H1 (cell line): ENCODE measurements at regions not wholly inside any gene's neighbourhood (a gene's known extent, or its start where the extent isn't known, plus 50 kb on each side); places are given as distances from the start of the nearest gene placed in this dataset.

ENCODE experiments used
- CTCF ChIA-PET: fragments of 300-600 bp; sonication (Branson Sonifier 250); formaldehyde crosslinking; loops from one replicate; lab custom pipeline; 2021; ENCODE audit not compliant: partially characterized antibody; lab: Charles Lee
- POLR2A ChIA-PET: fragments of 300-600 bp; sonication (Branson Sonifier 250); formaldehyde crosslinking; loops from one replicate; lab custom pipeline; 2021; ENCODE audit warnings: inconsistent platforms; ENCODE audit not compliant: partially characterized antibody; lab: Charles Lee
- DNase-seq, 2 experiments: peaks; one replicate each; pipeline versions ENCODE4 v3.0.0 to v3.0.0-alpha.2; 2010 to 2022; ENCODE audit warnings: low spot score in 2 of 2, low read depth in 1 of 2, mixed read lengths in 1 of 2
- FAIRE-seq: peaks from 2 replicates; lab custom pipeline; 2011; peaks lifted over from hg19 to GRCh38; lab: Jason Lieb, UNC
- H2AFZ ChIP-seq: 2 replicates; pipeline ENCODE4 v1.8.1; 2012; ENCODE audit warnings: low read length, inconsistent platforms
- H2AK5ac ChIP-seq: 2 replicates; pipeline ENCODE4 v1.6.1; 2013; ENCODE audit warnings: low read depth, low read length
- H2BK120ac ChIP-seq: replicated peaks from 2 replicates; pipeline ENCODE3; 2013; ENCODE audit warnings: low read depth, low read length, inconsistent platforms
- H2BK12ac ChIP-seq: 2 replicates; pipeline ENCODE4 v1.6.1; 2013; ENCODE audit warnings: low read depth, low read length
- H2BK15ac ChIP-seq: 2 replicates; pipeline ENCODE4 v1.6.1; 2013; ENCODE audit warnings: low read length
- H2BK20ac ChIP-seq: 2 replicates; pipeline ENCODE4 v1.6.1; 2013; ENCODE audit warnings: low read length
- H2BK5ac ChIP-seq: 2 replicates; pipeline ENCODE4 v1.6.1; 2013; ENCODE audit warnings: low read depth, low read length
- H3K14ac ChIP-seq: 2 replicates; pipeline ENCODE4 v1.6.1; 2013; ENCODE audit warnings: inconsistent platforms; ENCODE audit not compliant: insufficient read length
- H3K18ac ChIP-seq: 2 replicates; pipeline ENCODE4 v1.6.1; 2013; ENCODE audit warnings: low read length; ENCODE audit errors: extremely low read depth
- H3K23ac ChIP-seq: 2 replicates; pipeline ENCODE4 v1.6.1; 2013; ENCODE audit warnings: inconsistent platforms; ENCODE audit not compliant: insufficient read length
- H3K23me2 ChIP-seq: 2 replicates; pipeline ENCODE4 v1.6.1; 2013; ENCODE audit warnings: low read depth, low read length
- H3K27ac ChIP-seq: 2 replicates; pipeline ENCODE4 v1.6.1; 2011; ENCODE audit warnings: low read depth, low read length, inconsistent platforms
- H3K27me3 ChIP-seq, 4 experiments: replicated peaks in 1 of 4; 1 replicate in 1 of 4; 2 replicates in 3 of 4; pipeline versions ENCODE4 v1.6.1 to v1.8.1; 2011 to 2013; ENCODE audit warnings: low read length in 3 of 4, mild to moderate bottlenecking in 3 of 4, inconsistent platforms in 2 of 4, mixed read lengths in 2 of 4, moderate library complexity in 1 of 4; ENCODE audit not compliant: control insufficient read depth in 3 of 4, insufficient read depth in 3 of 4; ENCODE audit errors: extremely low read depth in 1 of 4
- H3K36me3 ChIP-seq, 4 experiments: 2 replicates each; pipeline versions ENCODE4 v1.6.1 to v1.8.1; 2011 to 2013; ENCODE audit warnings: mild to moderate bottlenecking in 4 of 4, low read length in 3 of 4, moderate library complexity in 2 of 4, control low read depth in 1 of 4, inconsistent platforms in 1 of 4; ENCODE audit not compliant: insufficient read depth in 4 of 4, control insufficient read depth in 2 of 4
- H3K4ac ChIP-seq: replicated peaks from 2 replicates; pipeline ENCODE3; 2013; ENCODE audit warnings: low read length, low read depth, mixed read lengths, inconsistent platforms; ENCODE audit not compliant: insufficient read length
- H3K4me1 ChIP-seq, 4 experiments: replicated peaks in 1 of 4; 1 replicate in 1 of 4; 2 replicates in 3 of 4; pipeline versions ENCODE4 v1.6.1 to v1.8.1; 2011 to 2013; ENCODE audit warnings: low read length in 3 of 4, inconsistent platforms in 2 of 4, mixed read lengths in 1 of 4; ENCODE audit not compliant: insufficient read depth in 4 of 4, control insufficient read depth in 3 of 4
- H3K4me2 ChIP-seq, 2 experiments: 2 replicates each; pipeline versions ENCODE4 v1.6.1 to v1.8.1; 2011 to 2013; ENCODE audit warnings: low read depth in 2 of 2, low read length in 2 of 2, control low read depth in 1 of 2, inconsistent platforms in 1 of 2, mild to moderate bottlenecking in 1 of 2; ENCODE audit not compliant: insufficient read depth in 1 of 2
- H3K4me3 ChIP-seq, 4 experiments: fragments of 200-600, 300-600 bp in 1 of 4; sonication (generic), shearing (Covaris generic), sonication (Bioruptor Twin) in 1 of 4; 2 replicates each; pipeline versions ENCODE4 v1.5.1 to v1.8.1; 2011 to 2016; ENCODE audit warnings: low read length in 4 of 4, low read depth in 3 of 4, control low read depth in 2 of 4, inconsistent platforms in 2 of 4, mild to moderate bottlenecking in 2 of 4, mixed read lengths in 1 of 4, moderate library complexity in 1 of 4; ENCODE audit not compliant: insufficient read depth in 2 of 4; ENCODE audit errors: extremely low read depth in 1 of 4
- H3K56ac ChIP-seq: replicated peaks from 2 replicates; pipeline ENCODE3; 2013; ENCODE audit warnings: low read depth, mild to moderate bottlenecking, mixed read lengths, low read length, inconsistent platforms; ENCODE audit not compliant: insufficient read length
- H3K79me1 ChIP-seq: 2 replicates; pipeline ENCODE4 v1.6.1; 2013; ENCODE audit warnings: low read depth, low read length, control low read depth
- H3K79me2 ChIP-seq, 2 experiments: 2 replicates each; pipeline versions ENCODE4 v1.6.1 to v1.8.1; 2012 to 2013; ENCODE audit warnings: low read length in 2 of 2, mild to moderate bottlenecking in 2 of 2, inconsistent platforms in 1 of 2; ENCODE audit not compliant: insufficient read depth in 2 of 2, control insufficient read depth in 1 of 2
- H3K9ac ChIP-seq, 4 experiments: replicated peaks in 1 of 4; 1 replicate in 1 of 4; 2 replicates in 3 of 4; pipeline versions ENCODE4 v1.6.1 to v1.8.1; 2011 to 2013; ENCODE audit warnings: low read depth in 3 of 4, low read length in 3 of 4, control low read depth in 2 of 4, mild to moderate bottlenecking in 2 of 4, moderate library complexity in 2 of 4, inconsistent platforms in 1 of 4; ENCODE audit errors: extremely low read depth in 1 of 4
- H3K9me3 ChIP-seq, 2 experiments: 2 replicates each; pipeline versions ENCODE4 v1.6.1 to v1.8.1; 2012 to 2013; ENCODE audit warnings: mild to moderate bottlenecking in 2 of 2, moderate library complexity in 2 of 2, control low read depth in 1 of 2, inconsistent platforms in 1 of 2, low read depth in 1 of 2, low read length in 1 of 2, mixed read lengths in 1 of 2; ENCODE audit not compliant: insufficient read depth in 2 of 2
- H4K20me1 ChIP-seq, 2 experiments: replicated peaks in 1 of 2; 2 replicates each; pipeline versions ENCODE3 to v1.8.1; 2011 to 2013; ENCODE audit warnings: inconsistent platforms in 2 of 2, low read length in 2 of 2, mild to moderate bottlenecking in 1 of 2; ENCODE audit not compliant: insufficient read depth in 2 of 2, control insufficient read depth in 1 of 2
- H4K5ac ChIP-seq: 2 replicates; pipeline ENCODE4 v1.6.1; 2013; ENCODE audit warnings: low read length, low read depth, mixed read lengths, inconsistent platforms; ENCODE audit not compliant: insufficient read length
- H4K8ac ChIP-seq: 2 replicates; pipeline ENCODE4 v1.8.0; 2013; ENCODE audit warnings: mild to moderate bottlenecking, moderate library complexity, low read length, inconsistent platforms; ENCODE audit not compliant: insufficient read depth; ENCODE audit errors: extremely low read depth
- H4K91ac ChIP-seq: replicated peaks from 2 replicates; pipeline ENCODE3; 2013; ENCODE audit warnings: low read length, mixed read lengths, inconsistent platforms; ENCODE audit not compliant: insufficient read length
- BRCA1 ChIP-seq: IDR thresholded peaks from 2 replicates; pipeline ENCODE4 v1.6.1; 2012; ENCODE audit warnings: low read depth, low read length, improper control_type of control experiment
- CHD1 ChIP-seq: IDR thresholded peaks from 2 replicates; pipeline ENCODE4 v1.6.1; 2012; ENCODE audit warnings: low read depth, low read length, improper control_type of control experiment
- HDAC2 ChIP-seq, 2 experiments: fragments of 300-600 bp in 1 of 2; sonication (generic) in 1 of 2; IDR thresholded peaks; 2 replicates each; pipeline ENCODE4 v1.6.1; 2011 to 2012; ENCODE audit warnings: low read depth in 2 of 2, low read length in 2 of 2, mild to moderate bottlenecking in 2 of 2, moderate library complexity in 2 of 2, borderline replicate concordance in 1 of 2, inconsistent platforms in 1 of 2
- JUN ChIP-seq: IDR thresholded peaks from 2 replicates; pipeline ENCODE4 v1.6.1; 2011; ENCODE audit warnings: low read depth, mild to moderate bottlenecking, improper control_type of control experiment, low read length
- KDM4A ChIP-seq: IDR thresholded peaks from one replicate; pipeline ENCODE4 v1.7.1; 2012; ENCODE audit warnings: low read depth, mild to moderate bottlenecking, moderate library complexity, low read length, inconsistent platforms; ENCODE audit not compliant: severe bottlenecking
- NANOG ChIP-seq: IDR thresholded peaks from 2 replicates; pipeline ENCODE4 v1.6.1; 2011; ENCODE audit warnings: low read length, low read depth, mild to moderate bottlenecking, inconsistent platforms; ENCODE audit not compliant: insufficient read depth, poor library complexity, severe bottlenecking
- PHF8 ChIP-seq: fragments of 200-600 bp; sonication (generic); conservative IDR thresholded peaks from 2 replicates; pipeline ENCODE4 v1.7.1; 2012; ENCODE audit warnings: low read depth, mild to moderate bottlenecking, inconsistent platforms, low read length, moderate library complexity
- RFX5 ChIP-seq: IDR thresholded peaks from 2 replicates; pipeline ENCODE4 v1.6.1; 2011; ENCODE audit warnings: low read depth, low read length, improper control_type of control experiment, borderline replicate concordance
- SAP30 ChIP-seq: fragments of 300-600 bp; sonication (generic); IDR thresholded peaks from 2 replicates; pipeline ENCODE4 v1.7.1; 2012; ENCODE audit warnings: low read length, moderate library complexity, mild to moderate bottlenecking, inconsistent platforms; ENCODE audit not compliant: insufficient read depth, insufficient replicate concordance
- SIRT6 ChIP-seq: IDR thresholded peaks from one replicate; pipeline ENCODE4 v1.7.1; 2012; ENCODE audit warnings: low read length, inconsistent platforms
- SRF ChIP-seq: IDR thresholded peaks from 2 replicates; pipeline ENCODE4 v1.6.1; 2011; ENCODE audit warnings: mild to moderate bottlenecking, low read depth, low read length, moderate library complexity
- TAF7 ChIP-seq: optimal IDR thresholded peaks from 2 replicates; pipeline ENCODE3; 2011; ENCODE audit warnings: low read depth, mild to moderate bottlenecking, inconsistent platforms, low read length, moderate library complexity, borderline replicate concordance
- ZNF274 ChIP-seq: IDR thresholded peaks from 2 replicates; pipeline ENCODE4 v1.7.0; 2012; ENCODE audit warnings: low read length, borderline replicate concordance; ENCODE audit errors: extremely low read depth
- WGBS, 2 experiments: shearing (Covaris generic) in 1 of 2; methylation state at CpG; one replicate each; pipeline versions ENCODE4 v1.1.6 to v1.1.7; 2013 to 2015; ENCODE audit warnings: low lambda C conversion rate in 2 of 2, mixed read lengths in 2 of 2, inconsistent platforms in 1 of 2, low coverage in 1 of 2, missing lambda C conversion rate in 1 of 2; ENCODE audit not compliant: insufficient replicate concordance in 2 of 2, insufficient coverage in 1 of 2, insufficient read length in 1 of 2; ENCODE audit errors: extremely low coverage in 1 of 2, missing lambda C conversion rate in 1 of 2; 5-methylcytosine and 5-hydroxymethylcytosine counted together
- TF ChIP-seq, protein P1 (sequence below): IDR thresholded peaks from 2 replicates; pipeline ENCODE4 v1.6.1; 2011; ENCODE audit warnings: low read depth, mild to moderate bottlenecking, low read length; ENCODE audit not compliant: insufficient read depth

DNA sequence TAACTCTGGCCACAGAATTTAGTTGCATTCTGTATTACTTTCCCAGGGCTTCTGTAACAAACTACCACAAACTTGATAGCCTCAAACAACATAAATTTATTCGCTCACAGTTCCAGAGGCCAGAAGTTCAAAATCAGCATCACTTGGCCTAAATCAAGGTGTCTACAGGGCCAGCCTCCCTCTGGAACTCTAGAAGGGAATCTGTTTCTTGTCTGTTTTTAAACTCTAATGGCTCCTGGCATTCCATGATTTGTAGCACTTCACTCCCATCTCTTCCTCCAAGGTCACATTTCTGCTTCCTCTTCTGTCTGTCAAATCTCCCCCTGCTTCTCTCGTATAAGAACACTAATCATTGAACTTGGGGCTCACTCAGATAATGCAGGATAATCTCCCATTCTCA, 151.9 kb upstream of the ARPP21 start:
- no peak for DNase-seq
- TF ChIP-seq SRF (no peak), NANOG (no peak), JUN (no peak), CHD1 (no peak), ZNF274 (no peak), BRCA1 (no peak), TAF7 (no peak), KDM4A (no peak), PHF8 (no peak), SIRT6 (no peak), HDAC2 (IDR thresholded peaks at IDR 0.05; ENCODE audit: borderline replicate concordance in 1 of 2, low read depth in 2 of 2, low read length in 2 of 2) (no peak), RFX5 (no peak), SAP30 (no peak)
- TF ChIP-seq, protein P1, sequence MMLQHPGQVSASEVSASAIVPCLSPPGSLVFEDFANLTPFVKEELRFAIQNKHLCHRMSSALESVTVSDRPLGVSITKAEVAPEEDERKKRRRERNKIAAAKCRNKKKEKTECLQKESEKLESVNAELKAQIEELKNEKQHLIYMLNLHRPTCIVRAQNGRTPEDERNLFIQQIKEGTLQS: no peak

More for the DNA sequence above, 151.9 kb upstream of the ARPP21 start:
- no peak overlapping the region for H3K4ac ChIP-seq
- no peak overlapping the region for H3K4me2 ChIP-seq
- no peak overlapping the region for H4K8ac ChIP-seq
- H2BK12ac ChIP-seq: no peak overlapping the region
- WGBS, 2 experiments: 95% methylated on average over 2 of the region's 2 CpGs; no CpG with 5 or more reads in 1 of the 2 experiments
- H4K5ac ChIP-seq: no peak overlapping the region
- H3K27me3 ChIP-seq: no peaks in the 10 kb centered on the region
- no peak overlapping the region for H2AK5ac ChIP-seq
- no peaks in the 10 kb centered on the region for H3K36me3 ChIP-seq
- no peak overlapping the region for H2BK120ac ChIP-seq
- no peak overlapping the region for H2BK20ac ChIP-seq
- no peak overlapping the region for H3K4me3 ChIP-seq
- H4K20me1 ChIP-seq: no peaks in the 10 kb centered on the region
- ChIA-PET POLR2A (no interaction called here), CTCF (no interaction called here)
- H3K79me1 ChIP-seq: no peaks in the 10 kb centered on the region
- H3K79me2 ChIP-seq: no peaks in the 10 kb centered on the region
- no peak overlapping the region for H3K27ac ChIP-seq
- no peak overlapping the region for H3K23ac ChIP-seq
- H2AFZ ChIP-seq: 0 out of 2 replicates have a peak overlapping the region, but pooled peaks have one; percentile 41
- no peak overlapping the region for H2BK5ac ChIP-seq
- no peak for FAIRE-seq
- H3K18ac ChIP-seq: no peak overlapping the region
- H3K9ac ChIP-seq: no peak overlapping the region
- no peak overlapping the region for H3K56ac ChIP-seq
- no peak overlapping the region for H3K14ac ChIP-seq
- no peaks in the 10 kb centered on the region; a peak in 1 of 4 replicates for H3K9me3 ChIP-seq
- H2BK15ac ChIP-seq: no peak overlapping the region
- H3K23me2 ChIP-seq: no peaks in the 10 kb centered on the region
- no peak overlapping the region for H4K91ac ChIP-seq
- peaks cover 0 to 2% (median 0%) of the 10 kb centered on the region in 4 experiments; a peak in 2 of 7 replicates for H3K4me1 ChIP-seq
